COLO829 (cell line): ENCODE measurements at regions not wholly inside any gene's neighbourhood (a gene's known extent, or its start where the extent isn't known, plus 50 kb on each side); places are given as distances from the start of the nearest gene placed in this dataset.
"Not testable (repeated sequence)": the region's sequence is repeated elsewhere in the genome, so short reads cannot be mapped to it uniquely, and the experiment has no call there.

Source experiments
- DNase-seq: peaks from one replicate; pipeline ENCODE4 v3.0.0; 2012; ENCODE audit warnings: low spot score

DNA sequence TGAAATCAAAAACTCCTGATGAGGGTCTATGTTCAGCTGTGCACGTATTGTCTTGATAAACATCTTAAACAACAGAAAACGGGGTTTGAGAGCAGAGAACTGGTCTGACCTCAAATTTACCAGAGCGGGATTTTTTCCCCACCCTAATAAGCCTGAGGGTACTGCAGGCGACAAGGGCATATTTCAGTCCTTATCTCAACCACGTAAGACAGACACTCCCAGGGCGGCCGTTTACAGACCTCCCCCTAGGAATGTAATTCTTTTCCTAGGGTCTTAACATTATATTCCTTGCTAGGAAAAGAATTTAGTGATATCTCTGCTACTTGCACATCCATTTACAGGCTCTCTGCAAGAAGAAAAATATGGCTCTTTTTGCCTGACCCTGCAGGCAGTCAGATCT, 1546.6 kb downstream of the FAM181B start:
- not testable (repeated sequence) for DNase-seq

DNA sequence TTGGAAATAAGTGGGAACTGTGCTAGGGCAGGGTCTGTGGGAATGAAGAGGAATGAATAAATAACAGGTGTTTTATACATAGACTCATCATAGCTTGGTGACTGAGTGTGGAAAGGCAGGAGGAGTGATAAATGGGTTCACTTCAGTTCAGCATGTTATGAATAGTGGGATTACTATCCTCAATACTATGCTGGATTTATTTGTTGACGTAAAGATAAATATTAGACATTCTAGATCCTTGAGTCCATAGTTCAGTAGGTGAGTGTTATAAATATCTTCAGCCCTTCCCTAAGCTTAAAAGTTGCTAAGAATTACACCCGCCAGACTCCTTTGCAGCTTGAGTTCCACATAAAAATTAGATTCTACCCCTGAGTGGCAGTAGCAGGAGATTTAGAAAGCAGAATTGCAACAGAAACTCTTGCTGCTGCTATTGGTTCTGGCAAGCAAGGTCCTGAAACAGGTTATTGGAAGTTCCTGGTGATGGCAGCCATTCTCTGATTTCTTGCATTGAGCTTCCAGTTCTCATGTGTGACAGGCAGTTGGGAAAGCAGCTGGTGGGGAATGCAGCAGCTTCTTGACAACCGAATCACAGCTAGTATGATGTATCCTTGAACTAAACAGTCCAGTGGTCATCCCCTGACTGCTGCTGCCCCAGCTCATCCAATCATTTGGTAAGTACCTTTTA, 1558.9 kb downstream of the FAM181B start:
- DNase-seq = no peak

DNA sequence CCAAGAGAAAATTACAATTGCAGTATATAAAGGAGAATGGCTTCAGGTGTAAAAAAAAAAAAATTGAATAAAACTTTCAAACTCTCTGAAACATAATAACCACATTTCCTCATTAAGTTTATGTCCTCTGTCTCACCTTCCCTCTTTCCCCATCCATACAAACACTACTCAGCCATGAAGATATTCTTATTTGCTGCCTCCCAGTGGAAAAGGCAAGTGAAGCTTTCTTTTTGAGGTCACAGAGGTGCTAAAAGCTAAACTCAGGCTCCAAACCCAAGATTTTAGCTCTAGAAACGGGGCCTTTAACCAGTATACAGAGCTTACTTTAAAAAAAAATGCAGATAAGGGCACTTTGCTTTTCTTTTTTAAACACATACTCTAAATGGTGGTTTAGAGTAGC, 1568.5 kb downstream of the FAM181B start:
- DNase-seq = no peak

- DNase-seq = no peak
Observed at GRCh38 chr11:81159900-81160299, 1573.8 kb downstream of the FAM181B start.

- no peak for DNase-seq
Observed at GRCh38 chr11:81135570-81135969, 1598.1 kb downstream of the FAM181B start.

- DNase-seq = no peak
Observed at GRCh38 chr11:81129618-81130017, 1604.0 kb downstream of the FAM181B start.

DNA sequence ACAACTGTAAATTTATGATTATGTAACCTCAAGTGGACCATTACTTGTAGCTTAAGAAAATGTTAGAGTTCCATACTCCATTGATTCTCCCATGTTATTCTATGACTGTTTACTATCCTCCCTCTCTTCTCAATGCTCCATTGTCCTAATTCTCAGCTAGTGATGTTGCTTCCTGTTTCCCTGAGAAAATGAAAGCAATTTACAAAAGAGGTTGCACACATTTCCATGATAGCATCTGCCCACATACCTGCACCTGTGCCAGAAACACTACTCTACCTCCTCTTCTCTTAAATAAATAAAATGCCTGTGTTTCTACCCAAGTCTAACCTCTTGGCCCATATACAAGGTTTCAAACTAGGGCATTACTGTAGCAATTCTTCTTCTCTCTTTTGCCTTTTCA, 1620.9 kb downstream of the FAM181B start:
- DNase-seq = no peak

DNA sequence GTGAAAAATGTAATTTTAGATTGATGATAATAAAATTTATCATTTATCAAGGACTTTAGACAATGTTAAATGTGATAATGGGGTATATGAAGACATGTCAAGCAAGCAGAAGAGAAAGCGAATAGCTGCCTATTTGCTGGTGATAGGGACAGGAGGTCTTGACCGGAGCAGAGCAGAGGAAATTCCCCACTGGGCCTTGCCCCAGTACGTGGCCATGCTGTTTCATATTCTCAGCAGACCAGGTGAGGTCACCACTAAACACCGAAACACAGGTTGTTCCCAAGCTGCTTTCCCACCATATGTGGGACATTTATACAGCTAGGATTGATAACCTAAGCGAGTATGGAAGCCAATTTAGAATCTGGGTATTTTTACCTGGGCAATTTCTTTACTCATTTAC, 1629.6 kb downstream of the FAM181B start:
- no peak for DNase-seq

GRCh38 chr11:81098471-81098870, 1635.2 kb downstream of the FAM181B start:
- DNase-seq = no peak

DNA sequence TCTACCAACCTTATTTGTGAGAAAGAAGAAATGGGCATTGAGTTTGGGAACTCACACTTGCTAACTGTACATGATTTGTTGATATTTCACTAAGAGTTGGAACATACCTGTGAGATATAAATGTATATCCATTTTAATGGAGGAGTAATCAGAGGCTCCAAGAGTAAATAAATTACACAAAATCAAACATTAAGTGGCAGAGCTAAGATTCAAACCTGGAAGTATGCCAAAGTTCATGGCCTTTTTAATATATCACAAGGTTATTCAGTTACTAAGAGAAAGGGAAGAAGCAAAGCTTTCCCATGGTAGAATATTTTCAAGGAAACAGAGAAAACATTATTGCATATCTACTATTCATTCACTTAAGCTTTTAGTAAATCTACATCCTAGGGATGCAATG, 1641.1 kb downstream of the FAM181B start:
- DNase-seq = no peak

- no peak for DNase-seq
Observed at GRCh38 chr11:81089242-81089641, 1644.4 kb downstream of the FAM181B start.

DNA sequence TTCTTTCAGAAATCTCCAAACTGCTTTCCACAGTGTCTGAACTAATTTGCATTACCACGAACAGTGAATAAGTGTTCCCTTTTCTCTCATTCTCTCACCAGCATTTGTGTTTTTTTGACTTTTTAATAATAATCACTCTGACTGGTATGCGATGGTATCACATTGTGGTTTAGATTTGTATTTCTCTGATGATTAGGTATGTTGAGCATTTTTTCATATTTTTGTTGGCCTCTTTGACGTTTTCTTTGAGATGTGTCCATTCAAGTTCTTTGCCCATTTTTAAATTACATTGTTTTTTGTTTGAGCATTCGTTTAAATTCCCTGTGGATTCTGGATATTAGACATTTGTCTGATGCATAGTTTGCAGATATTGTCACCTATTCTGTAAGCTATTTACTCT, 1639.6 kb upstream of the TENM4 start:
- no peak for DNase-seq

GRCh38 chr11:81072273-81072672, 1631.4 kb upstream of the TENM4 start:
- DNase-seq = no peak

DNA sequence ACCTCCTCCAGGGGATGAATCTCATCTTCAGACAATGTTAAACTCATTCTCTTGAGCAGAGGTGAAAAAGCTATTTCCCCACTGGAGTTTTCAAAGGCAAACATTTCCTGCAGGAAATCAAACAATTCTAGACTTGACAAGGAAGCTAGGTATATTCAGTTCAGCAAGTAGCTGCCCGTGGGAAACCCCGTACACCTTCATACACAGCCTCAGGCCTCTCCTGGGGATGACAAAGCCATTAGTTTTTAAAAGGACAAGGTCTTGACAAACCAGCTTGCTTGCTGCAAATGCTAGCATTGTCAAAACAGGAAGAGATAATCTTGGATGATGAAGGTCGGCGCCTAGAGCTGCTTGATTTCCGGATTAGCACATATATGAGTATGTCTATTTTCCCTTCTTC, 1630.8 kb upstream of the TENM4 start:
- no peak for DNase-seq

GRCh38 chr11:81070948-81071347, 1630.1 kb upstream of the TENM4 start:
- DNase-seq = no peak

GRCh38 chr11:81059356-81059755, 1618.5 kb upstream of the TENM4 start:
- DNase-seq = no peak

DNA sequence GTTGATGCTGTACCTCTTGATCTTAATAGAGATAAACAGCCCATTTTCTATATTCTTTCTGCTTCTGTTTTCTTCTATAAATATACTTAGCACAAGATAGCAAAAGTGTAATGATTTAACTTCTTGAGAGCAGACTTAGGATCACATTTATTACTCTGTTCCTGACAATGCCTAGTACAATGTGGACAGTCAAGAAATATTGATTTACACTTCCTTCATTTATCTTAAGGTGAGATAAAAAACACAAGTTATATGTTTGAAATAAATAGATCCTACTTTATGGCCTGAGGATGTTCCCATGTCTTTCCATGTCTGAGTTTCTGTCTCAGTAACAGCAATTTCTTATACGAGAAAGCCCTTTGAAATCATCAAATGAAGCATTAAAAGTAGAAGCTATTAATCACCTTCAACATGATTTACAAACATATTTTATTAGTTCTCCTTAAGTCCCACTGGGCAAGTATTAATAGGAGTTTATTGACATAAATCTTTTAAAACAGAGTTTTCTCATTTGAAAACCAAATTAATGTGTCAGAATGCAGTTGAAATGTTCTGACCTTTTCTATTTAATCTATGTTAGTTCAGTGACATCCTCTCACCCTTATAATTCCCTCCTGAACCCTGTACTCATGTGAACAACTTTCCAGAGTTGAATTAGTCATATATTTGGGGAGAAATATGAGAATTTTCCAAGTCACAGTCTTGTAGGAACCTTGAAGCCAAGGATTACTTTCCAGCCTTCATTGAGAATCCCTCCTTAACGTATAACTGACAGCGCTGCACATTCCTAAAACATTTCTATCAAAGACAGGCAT, 1611.7 kb upstream of the TENM4 start:
- no peak for DNase-seq

DNA sequence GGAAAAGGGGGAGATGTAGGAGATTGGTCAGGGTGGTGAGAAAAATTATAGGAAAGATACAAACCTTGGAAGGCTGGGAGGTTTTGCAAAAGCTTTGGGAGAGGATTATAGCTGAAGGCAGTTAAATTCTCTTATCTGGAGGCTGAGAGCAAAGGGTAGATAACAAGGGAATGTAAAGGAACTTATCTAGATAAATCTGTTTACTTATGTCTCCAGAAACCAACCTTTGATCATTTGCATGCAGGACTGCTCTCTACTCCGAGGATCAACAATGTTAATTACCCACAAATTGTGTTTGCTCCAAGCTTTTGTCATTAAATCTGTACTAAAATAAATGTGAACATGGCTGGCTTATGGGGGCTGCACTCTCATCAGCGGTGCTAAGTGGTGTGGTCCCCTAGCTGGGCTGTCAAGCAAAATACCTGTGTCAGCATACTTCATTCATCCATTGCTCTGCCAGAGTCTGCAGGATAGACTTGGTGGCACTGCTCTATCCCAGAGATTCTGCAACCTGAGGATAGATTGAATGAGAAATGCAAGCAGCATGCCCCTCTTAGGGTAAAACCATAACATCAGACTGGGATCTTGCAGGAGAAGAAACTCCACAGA, 1599.2 kb upstream of the TENM4 start:
- DNase-seq = no peak

GRCh38 chr11:81036168-81036870, 1595.5 kb upstream of the TENM4 start:
- DNase-seq = no peak

- DNase-seq = no peak
Observed at GRCh38 chr11:81033779-81034540, 1593.1 kb upstream of the TENM4 start.

- DNase-seq = no peak
Observed at GRCh38 chr11:81032906-81033305, 1592.1 kb upstream of the TENM4 start.

DNA sequence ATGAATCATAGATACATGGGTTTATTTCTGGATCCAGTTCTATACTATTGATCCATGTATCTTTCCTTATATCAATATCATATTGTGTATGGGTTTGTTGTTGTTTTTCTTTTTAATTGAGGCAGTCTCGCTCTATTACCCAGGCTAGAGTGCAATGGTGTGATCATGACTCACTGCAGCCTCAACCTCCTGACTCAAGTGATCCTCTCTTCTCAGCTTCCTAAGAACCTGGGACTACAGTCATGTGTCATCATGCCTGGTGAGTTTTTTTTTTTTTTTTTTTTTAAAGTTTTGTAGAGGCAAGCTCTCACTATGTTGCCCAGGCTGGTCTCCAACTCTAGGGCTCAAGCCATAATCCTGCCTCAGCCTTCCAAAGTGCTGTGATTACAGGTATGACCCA, 1589.4 kb upstream of the TENM4 start:
- DNase-seq = no peak
